HCT116 (cell line): ENCODE measurements at regions not wholly inside any gene's neighbourhood (a gene's known extent, or its start where the extent isn't known, plus 50 kb on each side); places are given as distances from the start of the nearest gene placed in this dataset.

Experiments used
- ATAC-seq: fragments of 200-7000 bp; cut with Tn5 transposase; 2 replicates; pipeline ENCODE4 v1.9.1; 2020; ENCODE audit warnings: mild to moderate bottlenecking, moderate library complexity
- BruUV-seq: library from RNA; stranded (reverse); fragments of 400-500 nt; replicated peaks from 2 replicates; lab custom pipeline; 2021; lab: Mats Ljungman, UMichigan
- CTCF ChIA-PET: fragments of 300-600 bp; sonication (Branson Sonifier 250); formaldehyde crosslinking; loops from one replicate; lab custom pipeline; 2021; ENCODE audit warnings: antibody characterized with exemption; lab: Charles Lee
- POLR2A ChIA-PET: fragments of 300-600, 350-600 bp; sonication (Branson Sonifier 250); formaldehyde crosslinking; loops from one replicate; lab custom pipeline; 2021; ENCODE audit warnings: antibody characterized with exemption; lab: Charles Lee
- RAD21 ChIA-PET, 2 experiments: fragments of 300-600 bp; sonication (Branson Sonifier 250); formaldehyde crosslinking; loops; one replicate each; lab custom pipeline; 2023; ENCODE audit warnings: low total read pairs in 2 of 2; ENCODE audit not compliant: uncharacterized antibody in 2 of 2, unreplicated experiment in 2 of 2, low non-redundant PET in 1 of 2; lab: Charles Lee
- DNase-seq: peaks from one replicate; pipeline ENCODE4 v3.0.0-alpha.2; 2010; ENCODE audit warnings: low read depth, low spot score
- H2AFZ ChIP-seq: fragments of 200-600 bp; shearing (Covaris generic), sonication (generic); 2 replicates; pipeline ENCODE4 v1.6.1; 2017; ENCODE audit warnings: low read depth, mixed run types, mixed read lengths, antibody characterized with exemption, low read length; ENCODE audit not compliant: poor library complexity, severe bottlenecking
- H3K27ac ChIP-seq: 2 replicates; pipeline ENCODE4 v1.5.1; 2012; ENCODE audit warnings: low read depth, low read length
- H3K27me3 ChIP-seq: fragments of 200-600 bp; sonication (generic); 2 replicates; pipeline ENCODE4 v1.6.1; 2016; ENCODE audit warnings: mixed run types, low read length, mixed read lengths; ENCODE audit not compliant: insufficient read depth
- H3K36me3 ChIP-seq, 2 experiments: fragments of 200-500 bp in 1 of 2; fragments of 200-600 bp in 1 of 2; sonication (Bioruptor generic) in 1 of 2; sonication (generic) in 1 of 2; 2 replicates each; pipeline versions ENCODE4 v1.5.1 to v1.6.1; 2014 to 2016; ENCODE audit warnings: low read length in 2 of 2, inconsistent platforms in 1 of 2, mixed read lengths in 1 of 2, mixed run types in 1 of 2; ENCODE audit not compliant: insufficient read depth in 2 of 2, control insufficient read depth in 1 of 2
- H3K4me1 ChIP-seq, 2 experiments: fragments of 200-600 bp in 1 of 2; sonication (generic) in 1 of 2; 2 replicates each; pipeline versions ENCODE4 v1.5.1 to v1.6.1; 2012 to 2017; ENCODE audit warnings: low read length in 2 of 2, inconsistent platforms in 1 of 2, mild to moderate bottlenecking in 1 of 2, mixed read lengths in 1 of 2, mixed run types in 1 of 2, moderate library complexity in 1 of 2; ENCODE audit not compliant: insufficient read depth in 2 of 2, control insufficient read depth in 1 of 2
- H3K4me2 ChIP-seq: fragments of 200-600 bp; sonication (generic); 2 replicates; pipeline ENCODE4 v1.6.1; 2017; ENCODE audit warnings: mixed run types, low read length, mixed read lengths
- H3K4me3 ChIP-seq, 2 experiments: fragments of 200-600 bp in 1 of 2; sonication (generic) in 1 of 2; replicated peaks in 1 of 2; 2 replicates each; pipeline ENCODE4 v1.5.1; 2011 to 2016; ENCODE audit warnings: low read length in 2 of 2, control low read depth in 1 of 2, low read depth in 1 of 2, mild to moderate bottlenecking in 1 of 2, mixed read lengths in 1 of 2, mixed run types in 1 of 2
- H3K79me2 ChIP-seq: fragments of 200-600 bp; sonication (generic); 2 replicates; pipeline ENCODE4 v1.6.1; 2017; ENCODE audit warnings: mild to moderate bottlenecking, mixed run types, low read length, moderate library complexity, mixed read lengths; ENCODE audit not compliant: insufficient read depth
- H3K9ac ChIP-seq: fragments of 200-600 bp; sonication (generic); 2 replicates; pipeline ENCODE4 v1.6.1; 2016; ENCODE audit warnings: low read length, mixed read lengths
- H3K9me2 ChIP-seq: fragments of 200-600 bp; sonication (generic), shearing (Covaris generic); 2 replicates; pipeline ENCODE4 v1.6.1; 2017; ENCODE audit warnings: mixed run types, mild to moderate bottlenecking, moderate library complexity; ENCODE audit not compliant: insufficient read depth
- H3K9me3 ChIP-seq, 2 experiments: fragments of 200-500 bp in 1 of 2; fragments of 200-600 bp in 1 of 2; sonication (Bioruptor generic) in 1 of 2; sonication (generic) in 1 of 2; 2 replicates each; pipeline ENCODE4 v1.6.1; 2014 to 2017; ENCODE audit warnings: low read length in 2 of 2, mixed read lengths in 2 of 2, inconsistent platforms in 1 of 2, low read depth in 1 of 2, mild to moderate bottlenecking in 1 of 2, mixed run types in 1 of 2, moderate library complexity in 1 of 2; ENCODE audit not compliant: control insufficient read depth in 1 of 2, insufficient read depth in 1 of 2
- H4K20me1 ChIP-seq: fragments of 200-600 bp; sonication (generic), shearing (Covaris generic); 2 replicates; pipeline ENCODE4 v1.6.1; 2017; ENCODE audit warnings: mixed run types, mild to moderate bottlenecking, moderate library complexity; ENCODE audit not compliant: insufficient read depth
- CBX3 ChIP-seq: IDR thresholded peaks from 2 replicates; pipeline ENCODE4 v1.6.1; 2012; ENCODE audit warnings: low read depth
- ELF1 ChIP-seq: IDR thresholded peaks from 2 replicates; pipeline ENCODE4 v1.6.1; 2012; ENCODE audit warnings: low read depth, borderline replicate concordance
- EZH2 ChIP-seq: fragments of 200-600 bp; sonication (generic); IDR thresholded peaks from 2 replicates; pipeline ENCODE4 v1.6.1; 2017; ENCODE audit warnings: antibody characterized with exemption, mixed run types
- EZH2phosphoT487 ChIP-seq: fragments of 200-600 bp; IDR thresholded peaks from 2 replicates; pipeline ENCODE4 v1.6.1; 2018; ENCODE audit warnings: antibody characterized with exemption, borderline replicate concordance
- FOSL1 ChIP-seq: IDR thresholded peaks from 2 replicates; pipeline ENCODE4 v1.6.1; 2012; ENCODE audit warnings: low read depth
- JUND ChIP-seq: IDR thresholded peaks from 2 replicates; pipeline ENCODE4 v1.6.1; 2012
- POLR2A ChIP-seq: IDR thresholded peaks from 2 replicates; pipeline ENCODE4 v1.7.0; 2011; ENCODE audit warnings: borderline replicate concordance; ENCODE audit not compliant: insufficient read depth, insufficient read length; ENCODE audit errors: extremely low read depth
- POLR2AphosphoS5 ChIP-seq: IDR thresholded peaks from 2 replicates; pipeline ENCODE4 v1.6.1; 2011; ENCODE audit warnings: mild to moderate bottlenecking, low read depth, low read length, moderate library complexity
- RAD21 ChIP-seq: IDR thresholded peaks from 2 replicates; pipeline ENCODE4 v1.6.1; 2012; ENCODE audit warnings: low read depth, mild to moderate bottlenecking
- SIN3A ChIP-seq: IDR thresholded peaks from 2 replicates; pipeline ENCODE4 v1.6.1; 2012; ENCODE audit warnings: low read depth
- SRF ChIP-seq: IDR thresholded peaks from 2 replicates; pipeline ENCODE4 v1.6.1; 2012; ENCODE audit warnings: low read depth
- TCF7L2 ChIP-seq: IDR thresholded peaks from 2 replicates; pipeline ENCODE4 v1.7.0; 2011; ENCODE audit warnings: borderline replicate concordance, inconsistent platforms; ENCODE audit not compliant: insufficient read depth, insufficient read length; ENCODE audit errors: extremely low read depth
- ZFX ChIP-seq: fragments of 450-650 bp; IDR thresholded peaks from 2 replicates; pipeline ENCODE4 v1.6.1; 2017
- ZNF274 ChIP-seq: fragments of 200-500 bp; sonication (Bioruptor generic); IDR thresholded peaks from 2 replicates; pipeline ENCODE4 v1.6.1; 2014; ENCODE audit warnings: mild to moderate bottlenecking, low read depth, low read length, inconsistent platforms
- intact Hi-C: fragments of 100-400 bp; cut with micrococcal nuclease; formaldehyde crosslinking; loops from 2 replicates; pipeline ENCODE4 v1.10.0; 2022
- TF ChIP-seq, protein P1 (sequence below): IDR thresholded peaks from 2 replicates; pipeline ENCODE4 v1.6.1; 2012
- TF ChIP-seq, protein P2 (sequence below), 3 experiments: fragments of 200-600 bp in 1 of 3; sonication (generic) in 1 of 3; IDR thresholded peaks in 2 of 3; conservative IDR thresholded peaks in 1 of 3; 2 replicates each; pipeline ENCODE4 v1.5.1; 2012 to 2017; ENCODE audit warnings: low read depth in 2 of 3, low read length in 2 of 3, antibody characterized with exemption in 1 of 3, borderline replicate concordance in 1 of 3, control low read depth in 1 of 3, mild to moderate bottlenecking in 1 of 3, mixed read lengths in 1 of 3, mixed run types in 1 of 3, moderate library complexity in 1 of 3; ENCODE audit not compliant: insufficient read depth in 1 of 3
- TF ChIP-seq, protein P3 (sequence below): IDR thresholded peaks from 2 replicates; pipeline ENCODE4 v1.6.1; 2012
- TF ChIP-seq, protein P4 (sequence below): IDR thresholded peaks from 2 replicates; pipeline ENCODE4 v1.6.1; 2011; ENCODE audit warnings: mild to moderate bottlenecking, low read length, moderate library complexity; ENCODE audit not compliant: insufficient replicate concordance; ENCODE audit errors: extremely low read depth

DNA sequence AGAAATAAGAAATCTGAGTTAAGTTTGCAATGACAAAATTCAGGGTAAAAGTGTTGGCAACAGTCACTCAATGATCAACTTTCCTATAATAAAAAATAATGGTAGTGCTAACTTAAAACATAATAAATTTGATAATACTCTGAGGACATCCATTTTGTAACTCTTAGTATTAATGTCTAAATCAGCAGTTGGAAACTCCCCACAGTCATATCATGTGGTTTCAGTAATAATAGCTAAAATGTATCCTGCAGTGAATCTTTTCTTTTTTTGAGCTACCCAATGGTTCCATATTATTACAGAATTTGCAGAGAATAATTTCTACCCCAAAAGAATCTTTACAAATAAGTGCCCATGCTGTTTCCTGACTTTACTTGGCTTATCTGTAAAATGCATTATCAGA, 286.7 kb downstream of the PTPRC start:
- DNase-seq, result no peak
- ChIA-PET POLR2A (no interaction called here), CTCF (no interaction called here), RAD21 (no interaction called here)
- no peak overlapping the region for H3K9ac ChIP-seq
- H3K4me1 ChIP-seq, result peaks cover 4 to 19% of the 10 kb centered on the region in 2 experiments; a peak in 3 of 4 replicates
- H3K79me2 ChIP-seq, result peaks cover 36% of the 10 kb centered on the region; the same call in 1 of the 2 replicates
- H4K20me1 ChIP-seq, result no peaks in the 10 kb centered on the region
- TF ChIP-seq ZNF274 (no peak), POLR2AphosphoS5 (no peak), TCF7L2 (no peak), CBX3 (no peak), JUND (no peak), EZH2phosphoT487 (no peak), ELF1 (no peak), POLR2A (no peak), SIN3A (no peak), FOSL1 (no peak), RAD21 (no peak), EZH2 (no peak), SRF (no peak), ZFX (no peak)
- TF ChIP-seq, protein P1, sequence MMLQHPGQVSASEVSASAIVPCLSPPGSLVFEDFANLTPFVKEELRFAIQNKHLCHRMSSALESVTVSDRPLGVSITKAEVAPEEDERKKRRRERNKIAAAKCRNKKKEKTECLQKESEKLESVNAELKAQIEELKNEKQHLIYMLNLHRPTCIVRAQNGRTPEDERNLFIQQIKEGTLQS, result no peak
- TF ChIP-seq, protein P2, sequence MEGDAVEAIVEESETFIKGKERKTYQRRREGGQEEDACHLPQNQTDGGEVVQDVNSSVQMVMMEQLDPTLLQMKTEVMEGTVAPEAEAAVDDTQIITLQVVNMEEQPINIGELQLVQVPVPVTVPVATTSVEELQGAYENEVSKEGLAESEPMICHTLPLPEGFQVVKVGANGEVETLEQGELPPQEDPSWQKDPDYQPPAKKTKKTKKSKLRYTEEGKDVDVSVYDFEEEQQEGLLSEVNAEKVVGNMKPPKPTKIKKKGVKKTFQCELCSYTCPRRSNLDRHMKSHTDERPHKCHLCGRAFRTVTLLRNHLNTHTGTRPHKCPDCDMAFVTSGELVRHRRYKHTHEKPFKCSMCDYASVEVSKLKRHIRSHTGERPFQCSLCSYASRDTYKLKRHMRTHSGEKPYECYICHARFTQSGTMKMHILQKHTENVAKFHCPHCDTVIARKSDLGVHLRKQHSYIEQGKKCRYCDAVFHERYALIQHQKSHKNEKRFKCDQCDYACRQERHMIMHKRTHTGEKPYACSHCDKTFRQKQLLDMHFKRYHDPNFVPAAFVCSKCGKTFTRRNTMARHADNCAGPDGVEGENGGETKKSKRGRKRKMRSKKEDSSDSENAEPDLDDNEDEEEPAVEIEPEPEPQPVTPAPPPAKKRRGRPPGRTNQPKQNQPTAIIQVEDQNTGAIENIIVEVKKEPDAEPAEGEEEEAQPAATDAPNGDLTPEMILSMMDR (IDR thresholded peaks at IDR 0.05 in 2 of 3, conservative IDR thresholded peaks at IDR 0.05 in 1 of 3; ENCODE audit: borderline replicate concordance in 1 of 3, insufficient read depth in 1 of 3, low read depth in 2 of 3, low read length in 2 of 3), result no peak
- TF ChIP-seq, protein P3, sequence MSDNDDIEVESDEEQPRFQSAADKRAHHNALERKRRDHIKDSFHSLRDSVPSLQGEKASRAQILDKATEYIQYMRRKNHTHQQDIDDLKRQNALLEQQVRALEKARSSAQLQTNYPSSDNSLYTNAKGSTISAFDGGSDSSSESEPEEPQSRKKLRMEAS, result no peak
- TF ChIP-seq, protein P4, sequence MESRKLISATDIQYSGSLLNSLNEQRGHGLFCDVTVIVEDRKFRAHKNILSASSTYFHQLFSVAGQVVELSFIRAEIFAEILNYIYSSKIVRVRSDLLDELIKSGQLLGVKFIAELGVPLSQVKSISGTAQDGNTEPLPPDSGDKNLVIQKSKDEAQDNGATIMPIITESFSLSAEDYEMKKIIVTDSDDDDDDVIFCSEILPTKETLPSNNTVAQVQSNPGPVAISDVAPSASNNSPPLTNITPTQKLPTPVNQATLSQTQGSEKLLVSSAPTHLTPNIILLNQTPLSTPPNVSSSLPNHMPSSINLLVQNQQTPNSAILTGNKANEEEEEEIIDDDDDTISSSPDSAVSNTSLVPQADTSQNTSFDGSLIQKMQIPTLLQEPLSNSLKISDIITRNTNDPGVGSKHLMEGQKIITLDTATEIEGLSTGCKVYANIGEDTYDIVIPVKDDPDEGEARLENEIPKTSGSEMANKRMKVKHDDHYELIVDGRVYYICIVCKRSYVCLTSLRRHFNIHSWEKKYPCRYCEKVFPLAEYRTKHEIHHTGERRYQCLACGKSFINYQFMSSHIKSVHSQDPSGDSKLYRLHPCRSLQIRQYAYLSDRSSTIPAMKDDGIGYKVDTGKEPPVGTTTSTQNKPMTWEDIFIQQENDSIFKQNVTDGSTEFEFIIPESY, result no peak
- H3K27me3 ChIP-seq, result no peaks in the 10 kb centered on the region
- intact Hi-C loops, result no loop called here
- no peaks in the 10 kb centered on the region; the same call in 1 of the 2 replicates for H3K9me2 ChIP-seq
- no peak overlapping the region for H3K4me2 ChIP-seq
- BruUV-seq, result no TSS peak
- no peak overlapping the region for H3K4me3 ChIP-seq
- no peaks in the 10 kb centered on the region for H3K9me3 ChIP-seq
- H2AFZ ChIP-seq, result no peak overlapping the region
- no peaks in the 10 kb centered on the region for H3K36me3 ChIP-seq
- no peak for ATAC-seq
- H3K27ac ChIP-seq, result no peak overlapping the region
